Stimulated activated naive CD4-positive, alpha-beta T cell (primary cell): ENCODE measurements at regions not wholly inside any gene's neighbourhood (a gene's known extent, or its start where the extent isn't known, plus 50 kb on each side); places are given as distances from the start of the nearest gene placed in this dataset.
"Not testable (repeated sequence)": the region's sequence is repeated elsewhere in the genome, so short reads cannot be mapped to it uniquely, and the experiment has no call there.

ENCODE experiments used
- DNase-seq, 6 experiments: peaks; one replicate each; lab custom pipeline; 2025; lab: John Stamatoyannopoulos, UW

DNA sequence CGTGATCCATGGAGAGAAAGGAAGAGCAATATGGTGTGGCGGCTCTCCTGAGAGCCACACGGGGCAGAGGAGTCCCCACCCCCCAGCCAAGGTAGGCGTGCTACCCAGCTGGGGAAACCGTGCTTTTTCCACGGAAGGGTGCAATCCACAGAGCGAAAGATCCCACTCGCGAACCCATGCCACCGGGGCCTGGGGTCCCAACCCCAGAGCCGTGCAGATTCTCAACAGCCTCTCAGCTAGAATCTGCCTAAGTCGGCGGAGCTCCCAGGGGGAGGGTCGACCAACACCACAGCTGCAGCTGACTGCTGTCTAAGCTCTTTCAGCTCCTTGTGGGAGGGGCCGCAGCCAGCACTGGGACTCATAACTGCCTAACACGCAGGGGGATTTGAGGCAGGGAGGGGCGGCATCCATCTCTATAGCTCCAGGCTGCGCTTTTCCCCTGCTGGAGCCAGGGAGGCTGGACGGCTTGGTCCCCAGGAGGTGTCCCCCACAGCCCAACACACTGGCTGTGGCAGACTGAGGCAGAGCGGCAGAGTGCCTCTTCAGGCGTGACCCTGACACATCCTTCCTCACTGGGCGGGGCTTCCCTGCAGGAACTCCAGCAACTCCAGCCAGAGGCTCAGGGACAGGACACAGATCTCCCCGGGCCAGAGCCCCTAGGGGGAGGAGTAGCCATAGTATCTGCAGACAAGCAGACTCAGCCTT, 107.6 kb upstream of the ZBTB20 start:
- no peak for DNase-seq

DNA sequence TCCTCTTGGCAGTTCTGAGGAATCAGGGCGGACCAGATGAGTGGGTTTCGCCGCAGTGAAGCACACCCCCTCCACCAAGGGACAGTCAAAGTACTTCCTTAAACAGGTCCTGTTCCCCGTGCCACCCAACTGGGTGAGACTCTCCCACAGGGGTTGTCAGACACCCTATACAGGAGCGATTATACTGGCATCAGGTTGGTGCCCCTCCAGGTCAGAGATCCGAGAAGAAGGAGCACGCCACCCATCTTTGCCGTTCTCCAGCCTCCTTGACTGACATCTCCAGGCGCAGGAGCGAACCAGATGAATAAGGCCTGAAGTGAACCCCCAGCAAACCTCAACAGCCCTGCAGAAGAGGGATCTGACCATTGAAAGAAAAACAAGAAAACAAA, 108.1 kb upstream of the ZBTB20 start:
- DNase-seq: no peak

DNA sequence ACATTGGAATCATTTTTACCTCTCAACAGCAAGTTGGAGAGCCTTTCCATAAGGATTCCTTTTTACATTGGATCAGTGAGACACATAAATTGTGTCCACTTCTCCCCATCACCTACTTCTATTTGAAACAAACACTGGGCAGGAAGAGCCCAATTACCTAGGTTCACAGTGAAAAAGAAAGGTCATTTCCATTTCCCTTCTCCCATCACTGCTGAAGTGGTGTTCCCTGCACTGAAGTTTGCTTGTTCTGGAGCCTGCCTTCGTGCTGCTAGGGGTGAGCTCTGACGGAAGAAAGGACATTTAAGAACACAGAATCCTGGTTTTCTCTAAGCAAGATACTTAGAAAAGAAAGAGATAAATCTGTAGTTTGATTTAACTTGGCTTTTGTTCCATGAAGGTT, 123.8 kb upstream of the ZBTB20 start:
- DNase-seq: no peak

DNA sequence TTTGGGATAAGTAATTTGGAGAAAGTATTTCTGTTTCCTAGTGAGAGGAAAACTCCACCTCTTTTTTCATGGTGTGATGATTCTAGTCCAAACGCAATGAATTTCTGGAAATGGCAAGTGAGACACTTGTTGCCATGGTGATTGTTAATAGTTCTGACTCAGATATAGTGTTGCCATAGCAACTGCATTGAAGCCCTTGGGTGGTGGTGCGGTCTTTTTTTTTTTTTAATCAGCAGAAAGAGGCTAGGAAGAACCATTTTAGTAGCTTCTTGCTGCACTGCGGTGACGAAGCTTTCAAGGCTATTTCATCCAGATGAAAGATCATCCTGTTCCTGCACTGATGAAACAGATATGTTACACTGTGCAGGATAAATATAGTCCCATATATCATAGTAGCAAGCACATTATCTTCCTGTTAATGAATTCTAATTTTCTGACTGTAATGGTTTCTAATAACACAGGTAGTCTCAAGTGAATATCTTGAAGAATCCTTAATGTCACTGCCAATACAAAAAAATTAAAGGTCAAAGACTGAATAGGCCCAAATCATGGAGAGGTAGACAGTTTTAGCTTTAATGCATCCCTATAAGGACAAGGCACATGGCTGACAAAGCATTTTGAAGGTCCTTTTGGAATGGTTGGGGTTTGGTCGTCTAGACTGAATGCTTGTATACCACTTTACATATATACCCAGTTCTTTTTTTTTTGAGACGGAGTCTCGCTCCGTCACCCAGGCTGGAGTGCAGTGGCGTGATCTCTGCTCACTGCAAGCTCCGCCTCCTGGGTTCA, 125.1 kb upstream of the ZBTB20 start:
- DNase-seq: no peak

DNA sequence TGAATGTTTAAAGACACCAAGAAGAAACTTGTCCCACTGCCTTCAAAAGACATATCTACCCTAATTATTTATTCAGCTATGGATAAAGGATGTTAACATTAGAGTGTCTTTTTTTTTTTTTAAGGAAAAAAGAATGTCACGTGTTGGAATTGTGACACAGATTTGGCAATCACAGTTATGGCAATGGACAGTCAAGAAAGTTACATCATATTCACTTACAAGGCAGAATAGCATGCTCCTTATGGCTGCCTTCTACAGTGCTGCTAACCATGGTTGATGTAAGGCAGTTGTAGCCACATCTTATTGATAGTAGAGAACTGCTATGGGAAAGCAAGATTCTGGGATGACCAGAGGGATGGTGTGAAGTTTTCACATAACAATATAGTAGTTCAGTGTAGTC, 128.8 kb upstream of the ZBTB20 start:
- DNase-seq: no peak

DNA sequence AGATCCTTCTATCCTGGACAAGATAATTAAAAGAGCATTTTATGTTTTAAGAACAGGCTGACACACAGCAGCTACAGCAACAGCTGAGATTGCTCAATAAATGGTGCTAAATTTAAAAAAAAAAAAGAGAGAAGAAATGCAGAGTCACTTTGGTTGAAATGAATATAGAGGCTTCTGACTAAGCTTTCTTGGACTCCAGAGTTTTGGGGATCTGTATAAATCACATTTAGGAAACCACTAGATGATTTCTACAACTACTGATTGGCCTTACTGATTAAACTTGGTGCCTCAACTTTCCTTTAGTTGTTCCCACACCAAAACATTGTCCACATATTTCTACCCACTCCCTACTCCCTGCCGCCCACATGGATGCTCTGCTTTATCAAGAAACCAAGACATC, 132.9 kb upstream of the ZBTB20 start:
- no peak for DNase-seq

DNA sequence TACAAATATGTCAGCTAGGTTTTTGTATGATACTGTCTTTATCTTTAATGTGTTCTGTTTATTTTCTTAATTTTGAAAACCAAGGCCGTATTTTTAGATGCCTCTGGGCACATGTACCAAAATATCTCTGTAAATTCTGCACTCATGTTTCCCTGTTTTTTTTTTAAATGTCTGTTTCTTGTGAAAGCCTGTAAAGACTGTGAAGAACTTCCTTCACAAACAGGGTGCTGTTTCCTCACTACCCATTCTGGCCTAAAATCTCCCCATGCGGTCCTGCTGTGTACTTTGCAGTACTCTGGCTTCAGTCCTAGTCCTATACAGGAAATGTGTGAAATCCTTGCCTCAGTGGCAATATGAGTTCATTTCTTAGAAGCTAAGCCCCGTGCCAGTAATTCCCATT, 133.4 kb upstream of the ZBTB20 start:
- no peak for DNase-seq

DNA sequence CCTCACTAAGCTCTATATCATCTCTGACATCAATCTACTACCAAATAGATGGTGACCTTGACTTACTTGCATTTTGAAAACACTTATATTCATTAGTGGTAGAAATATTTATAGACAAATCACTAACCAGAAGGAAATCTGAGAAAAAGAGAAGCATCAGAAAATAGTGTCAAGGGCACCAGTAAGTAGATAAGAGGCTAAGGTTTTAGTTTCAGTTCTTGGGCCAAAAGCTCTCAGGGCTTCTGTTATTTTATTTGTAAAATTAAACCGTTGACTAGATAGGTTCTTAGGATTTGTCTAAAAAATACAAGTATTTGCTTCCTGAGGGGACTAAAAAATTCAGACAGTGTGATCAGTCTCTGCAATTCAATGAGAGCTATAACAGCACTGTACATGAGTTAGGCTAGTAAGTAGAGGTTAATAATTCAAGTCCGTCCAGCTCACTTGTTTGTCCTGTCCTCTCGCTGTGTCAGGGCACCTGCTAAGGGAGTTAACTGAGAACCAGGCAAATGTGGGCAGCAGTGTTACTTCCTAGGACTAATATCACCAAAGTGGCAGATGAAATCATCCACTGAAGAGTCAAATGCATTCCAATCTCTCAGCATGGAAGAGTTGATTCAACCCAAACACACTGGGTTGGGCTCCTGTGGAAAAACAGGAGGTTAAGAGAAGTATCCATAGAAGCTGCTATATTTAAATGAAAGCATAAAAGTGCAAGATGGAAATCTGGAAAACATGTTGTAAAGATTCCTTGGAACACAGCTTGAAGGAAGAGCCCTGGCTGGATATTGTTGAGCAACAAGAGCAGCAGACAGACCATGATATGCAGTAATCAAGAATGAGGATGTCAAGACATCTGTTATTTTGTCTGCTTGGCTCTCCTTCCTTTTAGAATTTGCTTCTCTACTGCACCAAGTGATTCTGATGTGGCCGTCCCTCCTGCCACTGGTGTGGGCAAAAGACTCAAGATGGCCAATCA, 134.9 kb upstream of the ZBTB20 start:
- DNase-seq: no peak

DNA sequence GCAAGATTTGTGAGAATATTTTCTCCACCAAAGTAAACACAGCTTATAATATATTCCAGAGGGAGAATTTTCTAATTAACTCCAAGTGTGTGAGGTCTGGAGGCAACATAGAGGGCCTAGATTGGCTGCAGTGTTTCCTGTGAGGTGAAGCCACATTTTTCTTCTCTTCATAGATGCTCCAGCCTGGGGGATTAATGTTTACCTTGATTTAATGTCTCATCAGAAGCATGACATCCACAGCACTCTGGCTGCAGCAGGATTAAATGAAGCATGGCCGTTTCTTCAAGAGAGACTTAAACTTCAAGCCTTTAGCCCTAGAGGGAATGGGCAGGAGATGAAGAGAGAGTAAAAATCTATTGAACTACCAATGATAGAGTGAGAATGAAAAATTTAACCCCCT, 137.9 kb upstream of the ZBTB20 start:
- DNase-seq: no peak

DNA sequence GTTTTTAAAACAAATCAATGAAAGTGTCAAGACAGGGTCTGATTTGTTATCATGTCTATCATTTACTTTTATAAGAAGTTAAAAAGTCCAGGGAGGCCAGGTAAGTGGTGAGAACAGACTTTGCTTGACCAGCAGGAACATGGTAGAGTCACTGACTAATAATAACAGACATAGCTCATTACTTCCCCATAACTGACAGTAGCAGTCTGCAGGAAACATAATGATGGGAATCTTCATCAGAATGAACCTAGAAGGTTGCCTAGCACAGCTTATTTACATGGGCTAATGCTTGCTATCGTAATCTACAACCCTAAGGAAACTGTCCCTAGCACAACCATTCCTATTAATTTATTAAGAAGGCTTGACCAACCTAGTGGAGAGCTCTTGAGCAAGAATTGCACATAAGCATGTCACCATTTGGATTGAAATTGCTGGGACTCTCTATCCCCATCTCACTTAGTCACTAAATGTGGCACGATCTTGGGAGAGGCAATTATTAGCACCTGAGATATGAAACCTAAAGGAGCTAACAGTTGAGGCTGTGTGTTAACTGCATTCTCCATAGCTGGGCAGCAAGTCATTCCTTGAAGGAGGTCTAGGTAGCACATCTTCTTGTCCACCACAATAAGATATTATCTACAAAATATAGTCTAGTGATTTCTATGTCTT, 139.6 kb upstream of the ZBTB20 start:
- no peak for DNase-seq

DNA sequence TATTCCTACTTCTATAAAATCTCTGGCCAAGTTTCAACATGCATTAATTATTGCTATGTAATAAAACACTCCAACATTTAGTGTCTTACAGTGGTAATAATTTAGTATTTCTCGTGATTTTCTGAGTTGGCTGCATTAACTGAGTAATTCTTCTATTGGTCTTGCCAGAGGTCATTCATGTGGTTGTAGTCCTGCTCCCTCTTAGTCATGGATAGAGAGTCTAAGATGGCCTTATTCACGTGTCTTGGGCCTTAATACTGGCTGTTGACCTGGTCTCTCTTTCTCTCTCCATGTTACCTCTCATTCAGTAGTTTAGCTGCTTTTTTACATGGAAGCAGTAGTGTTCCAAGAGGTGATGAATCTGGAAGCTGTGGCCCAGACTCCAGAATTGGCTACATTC, 140.1 kb upstream of the ZBTB20 start:
- no peak for DNase-seq

DNA sequence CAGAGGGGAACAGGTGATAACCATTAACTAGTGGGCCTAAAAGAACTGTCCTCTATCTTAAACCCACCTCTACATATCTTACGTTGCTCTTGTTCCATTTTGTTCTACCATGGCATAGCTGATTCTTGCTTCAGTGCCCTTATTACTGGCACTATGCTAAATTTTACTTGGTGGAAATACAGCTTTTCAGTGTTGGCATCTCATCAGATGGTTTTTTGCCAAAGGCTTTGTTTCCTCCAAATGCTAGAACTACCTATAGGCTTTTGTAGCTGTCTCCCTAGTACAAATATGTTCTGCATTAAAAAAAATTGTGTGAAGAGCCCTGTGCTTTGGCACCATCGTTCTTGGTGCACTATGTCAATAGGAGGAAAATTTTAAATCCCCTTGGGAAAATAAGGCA, 145.0 kb upstream of the ZBTB20 start:
- no peak for DNase-seq

DNA sequence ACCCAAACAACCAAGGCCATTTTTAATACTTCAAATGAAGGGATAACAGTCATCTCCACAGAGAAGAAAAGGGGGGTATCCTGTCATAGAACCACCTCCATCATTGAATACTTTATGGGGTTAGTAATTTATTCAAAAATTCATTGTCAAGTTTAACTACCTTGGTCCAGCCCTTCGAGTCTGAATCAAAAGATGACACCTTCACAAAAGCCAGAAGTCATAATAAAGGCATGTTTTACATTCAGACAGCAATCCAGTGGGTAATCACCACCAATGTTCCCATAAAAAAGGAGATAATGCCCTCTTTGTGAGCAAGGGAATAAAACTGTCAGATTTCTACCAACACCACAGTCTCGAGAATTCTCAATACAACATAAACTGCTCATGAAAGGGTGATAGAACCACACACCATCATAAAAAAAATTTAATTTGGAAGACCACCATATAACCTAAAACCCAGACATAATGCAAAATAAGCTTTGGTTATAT, 145.6 kb upstream of the ZBTB20 start:
- no peak for DNase-seq

DNA sequence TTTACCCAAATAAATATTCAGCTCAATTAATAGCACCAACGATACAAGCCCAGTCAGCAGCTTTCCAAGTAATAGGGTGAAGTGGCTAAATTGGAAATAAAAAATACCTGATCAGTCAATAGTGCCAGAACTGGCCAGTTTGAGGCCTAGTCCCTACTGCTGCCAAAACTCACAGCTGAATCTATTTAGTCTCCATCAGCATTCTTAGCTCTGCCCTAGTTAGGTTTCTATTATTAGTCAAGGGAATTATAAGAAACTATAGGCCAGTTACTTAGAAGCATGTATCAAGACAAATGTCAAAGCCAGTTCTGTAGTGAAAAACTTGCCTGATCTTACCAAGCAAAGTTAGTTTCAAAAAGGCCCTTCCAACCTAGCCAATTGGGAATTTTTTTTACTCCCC, 146.2 kb upstream of the ZBTB20 start:
- DNase-seq: no peak

DNA sequence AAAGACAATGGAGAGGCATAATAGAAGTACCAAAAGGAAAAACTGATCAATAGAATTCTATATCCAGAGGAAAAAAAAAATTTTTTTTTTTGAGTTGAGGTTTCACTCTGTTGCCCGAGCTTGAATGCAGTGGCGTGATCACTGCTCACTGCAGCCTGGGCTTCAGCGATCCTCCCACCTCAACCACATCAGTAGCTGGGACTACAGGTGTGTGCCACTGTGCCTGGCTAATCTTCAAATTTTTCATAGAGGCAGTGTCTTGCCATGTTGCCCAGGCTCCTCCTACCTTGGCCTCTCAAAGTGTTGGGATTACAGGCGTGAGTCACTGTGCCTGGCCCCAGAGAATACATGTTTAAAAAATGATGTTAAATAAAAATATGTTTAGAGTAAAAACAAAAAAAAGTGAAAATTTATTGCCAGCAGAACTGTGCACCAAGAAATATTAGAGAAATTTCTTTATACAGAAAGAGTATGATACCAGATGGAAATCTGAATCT, 154.3 kb upstream of the ZBTB20 start:
- DNase-seq: no peak

DNA sequence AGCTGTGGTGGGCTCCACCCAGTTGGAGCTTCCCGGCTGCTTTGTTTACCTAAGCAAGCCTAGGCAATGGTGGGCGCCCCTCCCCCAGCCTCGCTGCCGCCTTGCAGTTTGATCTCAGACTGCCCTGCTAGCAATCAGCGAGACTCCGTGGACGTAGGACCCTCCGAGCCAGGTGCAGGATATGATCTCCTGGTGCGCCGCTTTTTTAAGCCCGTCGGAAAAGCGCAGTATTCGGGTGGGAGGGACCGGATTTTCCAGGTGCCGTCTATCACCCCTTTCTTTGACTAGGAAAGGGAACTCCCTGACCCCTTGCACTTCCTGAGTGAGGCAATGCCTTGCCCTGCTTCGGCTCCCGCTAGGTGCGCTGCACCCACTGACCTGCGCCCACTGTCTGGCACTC, 170.9 kb upstream of the ZBTB20 start:
- not testable (repeated sequence) for DNase-seq

DNA sequence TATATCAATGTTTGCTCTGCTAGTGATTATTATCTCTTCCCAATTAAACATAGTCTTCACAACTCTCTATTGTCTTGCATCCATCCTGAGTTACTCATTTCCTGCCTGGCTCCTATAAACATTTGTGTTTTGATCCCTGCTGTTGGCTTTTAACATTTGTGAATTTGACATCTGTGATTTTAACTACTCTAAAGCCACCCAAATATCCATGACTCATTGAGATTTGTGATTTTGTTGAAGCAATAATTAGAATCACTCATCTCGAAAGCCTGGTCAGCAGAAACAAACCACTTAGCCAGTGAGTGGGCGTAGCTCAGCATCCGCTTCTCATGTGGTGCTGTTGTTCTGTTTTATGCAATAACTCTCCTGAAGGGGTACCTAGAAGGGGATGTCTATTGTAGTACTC, 174.3 kb upstream of the ZBTB20 start:
- DNase-seq: no peak

DNA sequence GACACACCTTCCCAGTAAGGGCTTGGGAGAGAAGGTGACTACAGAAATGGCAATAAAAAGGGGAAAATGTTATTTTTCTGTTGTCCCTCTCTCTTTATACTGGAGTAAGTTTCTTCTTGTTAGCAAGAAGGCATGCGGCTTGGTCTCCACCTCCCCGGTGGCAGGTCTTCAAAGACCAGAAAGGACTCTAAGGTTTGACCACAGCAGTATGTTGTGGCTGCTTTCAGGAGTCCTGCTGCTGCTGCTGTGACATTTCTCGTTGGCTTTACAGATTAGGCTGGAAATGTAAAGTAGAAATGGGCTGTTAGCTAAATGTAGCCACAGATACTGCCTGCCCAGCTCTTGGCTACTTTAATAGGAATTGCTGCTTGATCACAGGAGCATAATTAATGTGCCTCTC, 175.8 kb upstream of the ZBTB20 start:
- no peak for DNase-seq

DNA sequence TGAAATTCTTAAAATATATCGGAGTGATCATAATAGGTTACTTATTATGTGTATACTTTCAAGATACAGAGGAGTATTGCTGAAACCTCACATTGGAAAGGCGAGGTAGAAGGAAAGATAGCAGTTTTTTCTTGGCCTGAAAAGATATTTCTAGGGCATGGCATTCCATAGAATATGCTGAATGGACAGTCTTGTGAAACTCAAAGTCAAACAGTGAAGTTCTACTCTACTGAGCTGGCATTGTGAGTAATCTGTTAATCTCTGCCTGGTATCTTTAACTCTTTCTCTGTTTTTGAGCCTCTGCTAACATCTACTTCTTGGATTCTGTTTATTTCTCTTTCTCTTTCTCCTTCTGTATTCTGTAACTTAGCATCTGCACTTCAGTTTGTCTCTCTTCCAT, 176.3 kb upstream of the ZBTB20 start:
- no peak for DNase-seq

DNA sequence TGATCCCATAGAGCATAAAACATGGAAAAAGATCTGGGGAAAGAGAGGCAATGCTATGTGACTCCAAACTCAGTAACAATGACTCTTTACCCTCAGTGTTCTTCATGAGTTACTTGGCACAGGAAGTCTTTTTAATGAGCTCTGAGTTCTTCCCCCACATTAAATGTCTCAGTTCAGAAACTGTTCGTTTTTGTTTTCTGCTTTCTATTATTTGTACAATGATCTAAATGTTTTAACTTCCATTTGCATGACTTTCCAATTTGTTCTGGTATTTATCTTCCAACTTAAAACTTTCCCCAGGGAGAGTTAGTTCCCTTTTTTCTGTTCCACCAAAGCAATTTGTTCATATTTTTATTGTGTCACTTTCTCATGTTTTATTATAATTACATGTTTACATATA, 177.0 kb upstream of the ZBTB20 start:
- DNase-seq: no peak

DNA sequence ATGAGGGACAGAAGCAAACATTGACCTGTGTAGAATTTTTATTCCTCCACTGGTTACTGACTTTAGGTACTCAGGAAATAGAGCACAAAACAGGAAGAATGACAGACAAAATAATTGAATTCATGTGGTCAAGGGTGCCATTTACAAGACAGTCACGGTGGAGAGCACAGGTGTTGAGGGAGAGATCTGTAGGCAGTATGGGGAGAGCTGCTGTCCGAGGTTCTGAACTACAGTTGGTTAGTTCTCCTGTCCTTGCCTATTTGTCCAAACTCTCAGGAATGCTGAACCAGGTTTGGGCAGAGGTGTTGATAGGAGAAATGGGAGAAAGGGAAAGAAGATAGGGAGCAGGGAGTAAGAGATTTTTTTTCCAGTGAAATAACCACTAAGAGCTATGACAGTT, 178.5 kb upstream of the ZBTB20 start:
- DNase-seq: no peak

DNA sequence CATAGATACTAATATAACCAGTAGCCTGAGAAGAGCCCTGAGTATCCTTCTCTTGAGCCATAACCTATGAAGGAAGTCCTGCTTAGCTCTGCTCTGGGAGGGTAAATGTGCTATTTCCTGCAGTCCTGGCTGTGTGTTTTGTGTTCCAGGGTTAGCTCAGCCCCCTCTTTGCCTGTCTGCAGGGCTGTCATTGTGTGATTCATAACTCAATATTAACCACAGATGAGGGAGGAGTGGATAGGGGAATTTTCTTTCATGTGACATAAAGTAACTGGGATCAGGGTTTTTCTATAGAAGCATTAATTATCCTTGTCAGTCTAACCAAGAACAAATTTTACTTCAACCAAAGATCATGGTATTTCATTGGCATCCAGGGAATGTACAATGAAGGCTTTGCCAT, 183.3 kb upstream of the ZBTB20 start:
- DNase-seq: no peak
